NB4 (cell line): ENCODE measurements at regions not wholly inside any gene's neighbourhood (a gene's known extent, or its start where the extent isn't known, plus 50 kb on each side); places are given as distances from the start of the nearest gene placed in this dataset.

Source experiments
- MYC ChIP-seq: IDR thresholded peaks from 2 replicates; pipeline ENCODE4 v1.6.1; 2011; ENCODE audit warnings: low read depth, low read length
- POLR2A ChIP-seq: IDR thresholded peaks from 2 replicates; pipeline ENCODE4 v1.6.1; 2011; ENCODE audit warnings: mild to moderate bottlenecking; ENCODE audit not compliant: insufficient read length; ENCODE audit errors: extremely low read depth
- TF ChIP-seq, protein P1 (sequence below): IDR thresholded peaks from one replicate; pipeline ENCODE4 v1.5.1; 2012; ENCODE audit warnings: low read depth, low read length

DNA sequence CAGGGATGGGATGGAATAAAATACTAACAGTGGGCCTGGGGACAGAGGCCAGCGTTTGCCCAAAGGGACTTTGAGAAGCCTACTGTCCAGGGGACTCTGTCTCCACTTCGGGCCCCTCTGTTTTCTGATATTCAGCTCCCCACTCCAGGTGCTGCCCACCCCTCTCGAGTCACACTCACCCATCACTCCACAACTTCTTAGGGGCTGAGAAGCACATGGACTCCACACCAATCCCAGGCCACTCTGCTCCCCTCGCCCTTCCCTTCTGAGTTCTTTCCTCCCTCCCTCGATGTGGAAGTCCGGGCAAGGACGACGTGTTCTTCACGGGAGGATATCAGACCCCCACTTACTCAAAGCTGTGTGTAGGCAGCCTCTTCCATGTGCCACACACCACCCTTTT, 124.5 kb downstream of the BARX1 start:
- TF ChIP-seq, protein P1, sequence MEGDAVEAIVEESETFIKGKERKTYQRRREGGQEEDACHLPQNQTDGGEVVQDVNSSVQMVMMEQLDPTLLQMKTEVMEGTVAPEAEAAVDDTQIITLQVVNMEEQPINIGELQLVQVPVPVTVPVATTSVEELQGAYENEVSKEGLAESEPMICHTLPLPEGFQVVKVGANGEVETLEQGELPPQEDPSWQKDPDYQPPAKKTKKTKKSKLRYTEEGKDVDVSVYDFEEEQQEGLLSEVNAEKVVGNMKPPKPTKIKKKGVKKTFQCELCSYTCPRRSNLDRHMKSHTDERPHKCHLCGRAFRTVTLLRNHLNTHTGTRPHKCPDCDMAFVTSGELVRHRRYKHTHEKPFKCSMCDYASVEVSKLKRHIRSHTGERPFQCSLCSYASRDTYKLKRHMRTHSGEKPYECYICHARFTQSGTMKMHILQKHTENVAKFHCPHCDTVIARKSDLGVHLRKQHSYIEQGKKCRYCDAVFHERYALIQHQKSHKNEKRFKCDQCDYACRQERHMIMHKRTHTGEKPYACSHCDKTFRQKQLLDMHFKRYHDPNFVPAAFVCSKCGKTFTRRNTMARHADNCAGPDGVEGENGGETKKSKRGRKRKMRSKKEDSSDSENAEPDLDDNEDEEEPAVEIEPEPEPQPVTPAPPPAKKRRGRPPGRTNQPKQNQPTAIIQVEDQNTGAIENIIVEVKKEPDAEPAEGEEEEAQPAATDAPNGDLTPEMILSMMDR = no peak
- TF ChIP-seq MYC = no peak
- no peak for TF ChIP-seq POLR2A
